Ramos (cell line): ENCODE measurements at regions not wholly inside any gene's neighbourhood (a gene's known extent, or its start where the extent isn't known, plus 50 kb on each side); places are given as distances from the start of the nearest gene placed in this dataset.
"Not testable (repeated sequence)": the region's sequence is repeated elsewhere in the genome, so short reads cannot be mapped to it uniquely, and the experiment has no call there.

ENCODE experiments used
- in situ Hi-C: fragments of 300-500 bp; cut with MboI; formaldehyde crosslinking; loops from one replicate; pipeline ENCODE4 v1.14.3; 2022; ENCODE audit warnings: low sequenced_read_pairs; ENCODE audit not compliant: unreplicated experiment

DNA sequence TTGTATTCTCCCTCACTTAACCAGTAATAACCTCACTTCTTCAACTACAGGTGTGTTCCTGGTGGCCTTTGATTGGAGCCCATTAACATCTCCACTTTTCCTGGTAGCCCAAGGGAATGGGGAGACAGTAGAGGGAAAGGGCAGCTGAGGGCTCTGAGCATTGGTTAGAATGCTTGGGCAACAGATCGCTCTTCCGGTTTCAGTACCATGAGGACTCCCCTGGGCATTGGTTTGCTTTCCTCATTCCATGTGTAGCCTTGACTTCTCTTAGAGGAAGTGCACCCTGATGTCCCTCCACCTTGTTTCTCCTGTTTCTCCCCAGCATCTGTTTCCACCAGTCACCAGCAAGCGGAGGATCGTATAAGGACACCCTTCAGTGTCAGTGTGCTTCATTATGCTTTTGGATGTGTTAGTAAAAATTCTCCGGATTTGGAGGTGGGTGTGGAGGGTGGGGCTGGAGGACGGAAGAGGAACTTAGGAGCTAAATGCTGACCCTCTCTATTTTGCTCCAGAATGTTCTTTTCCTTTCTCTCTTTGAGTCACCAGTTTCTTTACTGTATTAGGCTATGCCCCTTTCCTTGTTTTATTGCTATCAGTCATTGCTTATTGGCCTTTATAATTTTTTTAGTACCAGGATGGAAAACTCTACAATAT is 50.6 kb upstream of the ZNG1B start:
- in situ Hi-C loops: not testable (repeated sequence)

DNA sequence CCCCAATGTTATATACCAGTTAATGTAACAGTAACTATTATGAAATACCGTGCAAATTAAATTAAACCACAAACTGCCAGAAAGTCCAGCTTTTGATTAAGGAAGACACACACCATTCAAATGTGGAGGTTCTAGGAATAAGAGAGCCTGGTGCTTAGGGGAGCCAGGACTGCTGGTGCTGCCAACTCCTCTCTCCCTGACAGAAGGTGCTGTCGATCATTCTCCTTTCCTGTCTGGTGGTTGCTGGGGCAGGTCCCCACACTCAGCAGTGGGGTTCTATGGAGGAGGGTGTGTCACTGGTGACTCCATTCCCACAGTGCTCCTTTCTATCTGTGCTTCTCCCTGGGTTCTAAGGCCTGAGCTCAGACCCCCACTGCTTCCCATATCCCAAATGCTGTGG is 57.9 kb upstream of the ZNG1B start:
- in situ Hi-C loops: not testable (repeated sequence)

DNA sequence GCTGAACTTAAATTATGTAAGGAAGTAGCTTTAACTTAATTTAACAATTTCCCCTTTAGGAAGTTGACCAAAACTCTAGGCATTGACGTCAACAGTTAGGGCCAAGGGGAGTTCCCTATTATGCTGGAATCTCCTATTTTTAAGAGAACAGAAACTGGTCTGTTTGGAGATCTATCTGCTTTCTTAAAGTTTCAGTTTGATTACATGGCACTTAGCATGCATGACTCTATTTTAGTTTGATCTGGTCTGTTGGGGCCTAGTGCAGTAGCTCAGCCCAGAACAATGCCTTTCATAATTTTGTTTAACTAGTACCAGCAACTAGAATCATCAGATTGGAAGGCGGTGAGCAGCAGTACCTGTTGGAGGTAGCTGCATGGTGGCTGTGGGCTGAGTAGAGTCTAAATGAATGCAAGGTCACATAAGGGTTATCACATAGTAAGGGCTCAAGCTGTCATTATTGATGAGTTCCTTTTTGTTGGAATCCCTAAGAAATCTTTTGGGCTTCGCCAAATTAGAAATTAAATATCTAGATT is 60.5 kb upstream of the ZNG1B start:
- in situ Hi-C loops: no loop called here

GRCh38 chr2:113376253-113376912 is 61.1 kb upstream of the ZNG1B start:
- in situ Hi-C loops: no loop called here

- in situ Hi-C loops: not testable (repeated sequence)
Observed at GRCh38 chr2:113374857-113375256, 62.6 kb upstream of the ZNG1B start.

- in situ Hi-C loops: not testable (repeated sequence)
Observed at GRCh38 chr2:113372258-113372834, 65.1 kb upstream of the ZNG1B start.

GRCh38 chr2:113370478-113371091 is 66.9 kb upstream of the ZNG1B start:
- in situ Hi-C loops: no loop called here

GRCh38 chr2:113370030-113370429 is 67.5 kb upstream of the ZNG1B start:
- in situ Hi-C loops: no loop called here

GRCh38 chr2:113368581-113368980 is 68.9 kb upstream of the ZNG1B start:
- in situ Hi-C loops: loop anchor here (10.0 kb wide), 1 partner anchor 234 kb away; no protein-coding TSS in a partner anchor

GRCh38 chr2:113366821-113367220 is 70.7 kb upstream of the ZNG1B start:
- in situ Hi-C loops: loop anchor here (10.0 kb wide), 1 partner anchor 232 kb away; no protein-coding TSS in a partner anchor

GRCh38 chr2:113365791-113366190 is 71.7 kb upstream of the ZNG1B start:
- in situ Hi-C loops: loop anchor here (10.0 kb wide), 1 partner anchor 231 kb away; no protein-coding TSS in a partner anchor

- in situ Hi-C loops: loop anchor here (10.0 kb wide), 1 partner anchor 230 kb away; no protein-coding TSS in a partner anchor
Observed at GRCh38 chr2:113365290-113365689, 72.2 kb upstream of the ZNG1B start.

- in situ Hi-C loops: loop anchor here (10.0 kb wide), 1 partner anchor 226 kb away; no protein-coding TSS in a partner anchor
Observed at GRCh38 chr2:113361051-113361450, 76.4 kb upstream of the ZNG1B start.

DNA sequence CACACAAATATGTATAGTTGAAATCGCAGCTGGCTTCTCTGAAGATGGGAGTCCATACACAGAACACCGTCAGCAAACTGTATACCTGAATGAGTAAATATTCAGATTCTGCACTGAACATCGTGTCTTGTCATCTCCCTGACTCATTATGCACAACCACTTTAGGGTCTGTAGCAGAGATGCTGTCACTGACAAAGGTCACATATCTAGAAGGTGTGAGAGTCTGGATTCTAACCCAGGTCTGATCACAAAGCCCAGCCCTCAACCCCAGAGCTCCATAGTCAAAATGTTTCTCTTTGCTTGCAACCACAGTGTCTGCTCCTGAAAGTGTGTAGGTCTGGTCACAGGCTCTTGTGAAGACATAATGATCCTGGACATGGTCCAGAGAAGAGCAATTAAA is 78.3 kb upstream of the PAX8 start:
- in situ Hi-C loops: no loop called here

GRCh38 chr2:113356284-113356683 is 77.6 kb upstream of the PAX8 start:
- in situ Hi-C loops: not testable (repeated sequence)

GRCh38 chr2:113355339-113356015 is 76.8 kb upstream of the PAX8 start:
- in situ Hi-C loops: not testable (repeated sequence)

DNA sequence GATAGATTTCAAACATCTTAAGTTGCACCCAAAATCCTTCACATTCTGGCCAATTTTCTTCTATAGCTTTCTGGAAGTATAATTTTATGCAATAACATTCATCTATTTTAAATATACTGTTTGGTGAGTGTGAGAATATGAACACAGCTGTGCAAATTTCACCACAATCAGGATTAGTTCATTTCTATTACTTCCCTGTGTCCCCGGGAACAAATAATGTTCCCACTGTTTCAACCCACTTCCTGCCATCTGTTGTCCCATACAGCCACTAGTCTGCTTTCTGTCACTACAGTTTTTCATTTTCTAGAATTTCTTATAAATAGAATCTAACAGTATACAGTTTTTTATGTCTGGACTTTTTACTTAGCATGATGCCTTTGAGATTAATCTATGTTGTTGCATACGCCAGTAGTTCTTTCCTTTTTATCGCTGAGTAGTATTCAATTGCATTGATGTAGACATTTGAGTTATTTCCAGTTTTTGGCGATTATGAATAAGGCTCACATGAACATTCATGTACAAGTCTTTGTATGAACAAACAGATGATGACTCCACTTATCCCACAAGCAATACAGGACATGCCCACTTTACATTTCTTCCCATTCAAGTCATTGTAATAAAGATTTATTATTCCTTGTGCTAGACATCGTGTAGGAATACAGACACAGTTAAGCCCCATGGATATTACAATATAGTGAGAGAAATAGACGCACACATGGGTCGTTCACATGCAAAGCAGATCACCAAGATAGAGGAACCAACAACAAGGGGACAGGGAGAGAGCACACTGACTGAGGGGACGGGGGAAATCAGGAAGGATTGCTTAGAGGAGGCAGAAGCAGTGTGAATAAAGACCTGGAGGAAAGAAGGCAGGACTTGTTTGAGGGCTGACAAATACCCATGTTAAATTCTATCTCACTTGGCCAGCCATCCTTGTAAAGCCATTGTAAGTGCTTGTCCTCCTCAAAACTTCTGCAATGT is 72.9 kb upstream of the PAX8 start:
- in situ Hi-C loops: no loop called here

GRCh38 chr2:113343800-113344199 is 65.1 kb upstream of the PAX8 start:
- in situ Hi-C loops: not testable (repeated sequence)

DNA sequence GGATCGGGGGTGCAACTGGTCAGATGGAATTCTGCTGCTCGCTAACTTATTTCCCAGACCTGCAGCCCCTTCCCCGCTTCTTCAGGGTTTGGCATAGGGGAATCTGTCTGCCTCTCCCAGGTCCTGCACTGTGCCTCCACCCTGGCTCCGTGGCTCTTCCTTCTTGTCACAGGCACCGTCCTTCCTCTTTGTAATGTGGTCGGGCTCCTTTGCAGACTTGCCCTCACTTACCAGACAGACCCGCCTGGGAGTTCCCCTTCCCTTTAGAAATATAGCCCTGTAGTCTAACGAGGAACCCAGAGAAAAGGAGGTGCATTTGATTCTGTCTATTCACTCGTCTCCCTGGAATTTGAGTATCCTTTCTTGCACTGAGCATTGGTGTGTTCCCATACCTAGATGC is 63.9 kb upstream of the PAX8 start:
- in situ Hi-C loops: no loop called here
